Nucleus accumbens (tissue), 56 donors: ENCODE measurements at regions not wholly inside any gene's neighbourhood (a gene's known extent, or its start where the extent isn't known, plus 50 kb on each side); places are given as distances from the start of the nearest gene placed in this dataset.
A peak's percentile ranks its signal among the peaks of the same experiment; 100 is the strongest.

ENCODE experiments used
- DNase-seq, 56 donors: peaks; one replicate each; lab custom pipeline; 2025; lab: John Stamatoyannopoulos, UW

GRCh38 chr12:90428881-90429280, 526.1 kb downstream of the CCER1 start:
- DNase-seq, result no peak

- DNase-seq, result no peak
Measured at GRCh38 chr12:90428465-90428864, 526.5 kb downstream of the CCER1 start.

- DNase-seq, result no peak
Measured at GRCh38 chr12:90423965-90424364, 531.0 kb downstream of the CCER1 start.

- no peak for DNase-seq
Measured at GRCh38 chr12:90410962-90411361, 544.0 kb downstream of the CCER1 start.

GRCh38 chr12:90407841-90408240, 547.1 kb downstream of the CCER1 start:
- no peak for DNase-seq

- DNase-seq, result no peak
Measured at GRCh38 chr12:90404071-90404470, 550.9 kb downstream of the CCER1 start.

- no peak for DNase-seq
Measured at GRCh38 chr12:90401185-90401584, 553.8 kb downstream of the CCER1 start.

GRCh38 chr12:90399357-90399756, 555.6 kb downstream of the CCER1 start:
- no peak for DNase-seq

GRCh38 chr12:90398285-90398836, 556.6 kb downstream of the CCER1 start:
- no peak for DNase-seq

- no peak for DNase-seq
Measured at GRCh38 chr12:90396556-90396955, 558.4 kb downstream of the CCER1 start.

GRCh38 chr12:90393652-90394051, 561.3 kb downstream of the CCER1 start:
- DNase-seq, result no peak

GRCh38 chr12:90393089-90393488, 561.9 kb downstream of the CCER1 start:
- DNase-seq, result no peak

- no peak for DNase-seq
Measured at GRCh38 chr12:90390947-90391346, 564.0 kb downstream of the CCER1 start.

- no peak for DNase-seq
Measured at GRCh38 chr12:90368081-90368480, 586.9 kb downstream of the CCER1 start.

- DNase-seq, result no peak
Measured at GRCh38 chr12:90366286-90366685, 588.7 kb downstream of the CCER1 start.

- no peak for DNase-seq
Measured at GRCh38 chr12:90360300-90360699, 594.7 kb downstream of the CCER1 start.

GRCh38 chr12:90355711-90356355, 599.1 kb downstream of the CCER1 start:
- no peak for DNase-seq

GRCh38 chr12:90343966-90344365, 611.0 kb downstream of the CCER1 start:
- DNase-seq, result peak in 15 of 56 donors; percentile 0 to 54 (median 6)

GRCh38 chr12:90342081-90342480, 612.9 kb downstream of the CCER1 start:
- no peak for DNase-seq

- no peak for DNase-seq
Measured at GRCh38 chr12:90339837-90340236, 615.1 kb downstream of the CCER1 start.

GRCh38 chr12:90338365-90338764, 616.6 kb downstream of the CCER1 start:
- DNase-seq, result no peak

- DNase-seq, result no peak
Measured at GRCh38 chr12:90337018-90337417, 618.0 kb downstream of the CCER1 start.

- no peak for DNase-seq
Measured at GRCh38 chr12:90335566-90335965, 619.4 kb downstream of the CCER1 start.
